ENCODE measurements at regions not wholly inside any gene's neighbourhood (a gene's known extent, or its start where the extent isn't known, plus 50 kb on each side); places are given as distances from the start of the nearest gene placed in this dataset.

- no peak for TF ChIP-seq ZNF140 (tag by site-specific recombination; IDR thresholded peaks at IDR 0.05)
- no peak for TF ChIP-seq REST (tag by site-specific recombination; IDR thresholded peaks at IDR 0.05)
Measured at GRCh38 chr10:2871673-2872219, 195.6 kb upstream of the PFKP start.
